Upper lobe of left lung (tissue), 4 donors: ENCODE measurements at regions not wholly inside any gene's neighbourhood (a gene's known extent, or its start where the extent isn't known, plus 50 kb on each side); places are given as distances from the start of the nearest gene placed in this dataset.

ENCODE experiments used
- EP300 ChIP-seq, 4 donors: sonication (generic); formaldehyde crosslinking; IDR thresholded peaks; one replicate each; pipeline ENCODE4 v1.5.1; 2017; ENCODE audit warnings: antibody characterized with exemption in 4 of 4, control low read depth in 2 of 4
- POLR2A ChIP-seq, 4 donors: fragments of 450-650 bp; IDR thresholded peaks; one replicate each; pipeline ENCODE4 v1.5.1; 2016 to 2017; ENCODE audit warnings: antibody characterized with exemption in 4 of 4, mild to moderate bottlenecking in 2 of 4
- POLR2AphosphoS5 ChIP-seq, 2 donors: sonication (generic); formaldehyde crosslinking; IDR thresholded peaks; one replicate each; pipeline ENCODE4 v1.5.1; 2017; ENCODE audit warnings: antibody characterized with exemption in 2 of 2
- TF ChIP-seq, protein P1 (sequence below), 6 experiments: fragments of 450-650 bp in 4 of 6; fragments of 200-600 bp in 2 of 6; sonication (generic) in 2 of 6; IDR thresholded peaks; one replicate each; pipeline ENCODE4 v1.5.1; 2016 to 2019; ENCODE audit warnings: antibody characterized with exemption in 6 of 6

DNA sequence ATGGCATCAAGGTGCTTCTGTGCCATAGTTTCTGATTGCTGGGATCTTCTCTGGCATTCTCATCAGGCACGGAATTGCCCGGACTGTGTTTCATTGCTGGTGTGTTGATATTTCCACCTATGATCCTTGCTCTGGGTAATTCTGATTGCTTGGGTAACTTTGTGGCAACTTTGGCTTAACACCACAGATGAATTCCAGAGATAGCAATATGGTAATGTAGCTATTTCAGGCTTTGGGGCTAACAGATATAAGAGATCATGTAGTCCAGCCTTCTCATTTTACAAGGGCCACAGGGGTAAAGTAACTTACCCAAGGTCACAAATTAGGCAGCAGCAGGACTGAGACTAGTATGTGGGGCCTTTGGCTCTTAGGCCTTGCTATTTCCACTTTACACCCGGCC, 53.9 kb upstream of the PLPP4 start:
- TF ChIP-seq, protein P1, sequence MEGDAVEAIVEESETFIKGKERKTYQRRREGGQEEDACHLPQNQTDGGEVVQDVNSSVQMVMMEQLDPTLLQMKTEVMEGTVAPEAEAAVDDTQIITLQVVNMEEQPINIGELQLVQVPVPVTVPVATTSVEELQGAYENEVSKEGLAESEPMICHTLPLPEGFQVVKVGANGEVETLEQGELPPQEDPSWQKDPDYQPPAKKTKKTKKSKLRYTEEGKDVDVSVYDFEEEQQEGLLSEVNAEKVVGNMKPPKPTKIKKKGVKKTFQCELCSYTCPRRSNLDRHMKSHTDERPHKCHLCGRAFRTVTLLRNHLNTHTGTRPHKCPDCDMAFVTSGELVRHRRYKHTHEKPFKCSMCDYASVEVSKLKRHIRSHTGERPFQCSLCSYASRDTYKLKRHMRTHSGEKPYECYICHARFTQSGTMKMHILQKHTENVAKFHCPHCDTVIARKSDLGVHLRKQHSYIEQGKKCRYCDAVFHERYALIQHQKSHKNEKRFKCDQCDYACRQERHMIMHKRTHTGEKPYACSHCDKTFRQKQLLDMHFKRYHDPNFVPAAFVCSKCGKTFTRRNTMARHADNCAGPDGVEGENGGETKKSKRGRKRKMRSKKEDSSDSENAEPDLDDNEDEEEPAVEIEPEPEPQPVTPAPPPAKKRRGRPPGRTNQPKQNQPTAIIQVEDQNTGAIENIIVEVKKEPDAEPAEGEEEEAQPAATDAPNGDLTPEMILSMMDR (IDR thresholded peaks at IDR 0.05): no peak
- TF ChIP-seq EP300 (IDR thresholded peaks at IDR 0.05) (no peak), POLR2AphosphoS5 (IDR thresholded peaks at IDR 0.05) (no peak), POLR2A (IDR thresholded peaks at IDR 0.05) (no peak)
